Liver (tissue), 8 donors: ENCODE measurements at regions not wholly inside any gene's neighbourhood (a gene's known extent, or its start where the extent isn't known, plus 50 kb on each side); places are given as distances from the start of the nearest gene placed in this dataset.

Source experiments
- DNase-seq: peaks from one replicate; pipeline ENCODE4 v3.0.0-alpha.2; 2017; ENCODE audit warnings: low spot score
- H3K27ac ChIP-seq, 2 donors: one replicate each; pipeline ENCODE4 v1.7.0; 2013; ENCODE audit warnings: inconsistent platforms in 2 of 2, low read length in 2 of 2, control low read depth in 1 of 2, low read depth in 1 of 2, mild to moderate bottlenecking in 1 of 2
- H3K27me3 ChIP-seq, 4 donors: one replicate each; pipeline versions ENCODE4 v1.6.1 to v1.7.0; 2013; ENCODE audit warnings: low read length in 3 of 4, inconsistent platforms in 1 of 4, mild to moderate bottlenecking in 1 of 4, moderate library complexity in 1 of 4; ENCODE audit not compliant: control insufficient read depth in 4 of 4, insufficient read depth in 4 of 4
- H3K36me3 ChIP-seq, 4 donors: one replicate each; pipeline versions ENCODE4 v1.6.1 to v1.7.0; 2013; ENCODE audit warnings: low read length in 3 of 4, mild to moderate bottlenecking in 3 of 4, low read depth in 1 of 4, moderate library complexity in 1 of 4; ENCODE audit not compliant: control insufficient read depth in 4 of 4, insufficient read depth in 3 of 4
- H3K4me1 ChIP-seq, 4 donors: one replicate each; pipeline versions ENCODE4 v1.6.1 to v1.7.0; 2013; ENCODE audit warnings: low read length in 3 of 4, mild to moderate bottlenecking in 3 of 4, moderate library complexity in 1 of 4; ENCODE audit not compliant: control insufficient read depth in 4 of 4, insufficient read depth in 4 of 4
- H3K4me3 ChIP-seq, 3 donors: one replicate each; pipeline versions ENCODE4 v1.6.1 to v1.7.0; 2013; ENCODE audit warnings: low read length in 3 of 3, control low read depth in 1 of 3, low read depth in 1 of 3, mild to moderate bottlenecking in 1 of 3
- H3K9ac ChIP-seq, 2 donors: one replicate each; pipeline ENCODE4 v1.7.0; 2013; ENCODE audit warnings: low read length in 2 of 2, mild to moderate bottlenecking in 2 of 2, moderate library complexity in 2 of 2, control low read depth in 1 of 2, low read depth in 1 of 2
- H3K9me3 ChIP-seq, 4 donors: one replicate each; pipeline versions ENCODE4 v1.6.1 to v1.7.0; 2013; ENCODE audit warnings: low read length in 3 of 4; ENCODE audit not compliant: control insufficient read depth in 4 of 4
- CTCF ChIP-seq: fragments of 150-350 bp; IDR thresholded peaks from 2 replicates; pipeline ENCODE4 v1.5.1; 2017; ENCODE audit warnings: improper control_type of control experiment, low read depth, low read length; ENCODE audit not compliant: missing input control
- EGR1 ChIP-seq, 2 donors: IDR thresholded peaks; 2 replicates each; pipeline ENCODE4 v1.6.1; 2016 to 2018; ENCODE audit warnings: antibody characterized with exemption in 2 of 2, low read depth in 2 of 2
- FOXA1 ChIP-seq: IDR thresholded peaks from 2 replicates; pipeline ENCODE4 v1.6.1; 2016; ENCODE audit warnings: antibody characterized with exemption
- FOXA2 ChIP-seq: IDR thresholded peaks from 2 replicates; pipeline ENCODE4 v1.6.1; 2016; ENCODE audit warnings: antibody characterized with exemption
- GABPA ChIP-seq, 2 donors: IDR thresholded peaks in 1 of 2; conservative IDR thresholded peaks in 1 of 2; 2 replicates each; pipeline ENCODE4 v1.6.1; 2016; ENCODE audit warnings: antibody characterized with exemption in 2 of 2, mild to moderate bottlenecking in 1 of 2, moderate library complexity in 1 of 2
- HNF4A ChIP-seq, 2 donors: conservative IDR thresholded peaks; 2 replicates each; pipeline ENCODE4 v1.6.1; 2016; ENCODE audit warnings: antibody characterized with exemption in 2 of 2, mild to moderate bottlenecking in 2 of 2
- HNF4G ChIP-seq: IDR thresholded peaks from 2 replicates; pipeline ENCODE4 v1.6.1; 2016; ENCODE audit warnings: antibody characterized with exemption
- JUND ChIP-seq, 2 donors: IDR thresholded peaks; 2 replicates each; pipeline ENCODE4 v1.6.1; 2016; ENCODE audit warnings: antibody characterized with exemption in 2 of 2
- NR2F2 ChIP-seq: IDR thresholded peaks from 2 replicates; pipeline ENCODE4 v1.6.1; 2016; ENCODE audit warnings: antibody characterized with exemption
- RAD21 ChIP-seq, 2 donors: IDR thresholded peaks; 2 replicates each; pipeline ENCODE4 v1.6.1; 2016; ENCODE audit warnings: antibody characterized with exemption in 2 of 2, mild to moderate bottlenecking in 2 of 2
- RXRA ChIP-seq, 2 donors: IDR thresholded peaks; 2 replicates each; pipeline ENCODE4 v1.6.1; 2017 to 2018; ENCODE audit warnings: antibody characterized with exemption in 2 of 2, mild to moderate bottlenecking in 1 of 2
- SP1 ChIP-seq: IDR thresholded peaks from 2 replicates; pipeline ENCODE4 v1.6.1; 2018; ENCODE audit warnings: antibody characterized with exemption, mild to moderate bottlenecking
- TAF1 ChIP-seq: conservative IDR thresholded peaks from 2 replicates; pipeline ENCODE4 v1.6.1; 2016; ENCODE audit warnings: antibody characterized with exemption, mild to moderate bottlenecking
- YY1 ChIP-seq: IDR thresholded peaks from 2 replicates; pipeline ENCODE4 v1.6.1; 2016; ENCODE audit warnings: antibody characterized with exemption, mild to moderate bottlenecking
- ZBTB33 ChIP-seq: IDR thresholded peaks from 2 replicates; pipeline ENCODE4 v1.6.1; 2016; ENCODE audit warnings: antibody characterized with exemption
- WGBS: extraction: QIAGEN DNeasy Blood & Tissue Kit; methylation state at CpG from one replicate; pipeline ENCODE4 v1.1.7; 2013; 5-methylcytosine and 5-hydroxymethylcytosine counted together
- TF ChIP-seq, protein P1 (sequence below): IDR thresholded peaks from 2 replicates; pipeline ENCODE4 v1.6.1; 2016; ENCODE audit warnings: antibody characterized with exemption, mild to moderate bottlenecking
- TF ChIP-seq, protein P2 (sequence below): IDR thresholded peaks from 2 replicates; pipeline ENCODE4 v1.6.1; 2016; ENCODE audit warnings: antibody characterized with exemption
- TF ChIP-seq, protein P3 (sequence below): IDR thresholded peaks from 2 replicates; pipeline ENCODE4 v1.6.1; 2016; ENCODE audit warnings: antibody characterized with exemption
- donor health status: healthy.
- donor health status: healthy.
- donor health status: healthy.
- donor health status: healthy.
- donor health status: healthy.

GRCh38 chr3:15976524-15976923, 178.7 kb upstream of the ANKRD28 start (continued):
- TF ChIP-seq FOXA1 (no peak), GABPA (IDR thresholded peaks at IDR 0.05 in 1 of 2, conservative IDR thresholded peaks at IDR 0.05 in 1 of 2) (no peak), JUND (IDR thresholded peaks at IDR 0.05) (no peak), RXRA (IDR thresholded peaks at IDR 0.05) (no peak)

DNA sequence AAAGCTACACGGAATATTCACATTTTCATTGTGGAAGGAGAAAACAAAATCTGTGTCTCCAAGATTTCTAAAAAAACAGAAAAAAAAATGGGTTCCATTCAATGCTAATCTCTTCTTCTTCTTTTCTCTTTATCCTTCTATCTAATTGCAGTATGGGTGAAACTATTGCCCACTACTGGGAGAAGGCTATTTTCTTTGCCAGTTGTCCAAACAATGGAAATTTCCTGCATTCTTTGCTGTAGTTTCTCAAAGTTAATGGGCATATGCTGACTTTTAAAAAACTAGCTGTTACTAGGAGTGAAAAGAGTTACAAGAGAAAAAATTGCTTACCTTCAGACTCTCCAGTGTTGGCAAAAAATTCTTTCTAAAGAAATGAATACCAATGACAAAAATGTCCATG, 179.3 kb upstream of the ANKRD28 start:
- 88% methylated on average over 1 of the region's 1 CpG for WGBS
- no peak for DNase-seq
- H3K4me3 ChIP-seq = no peak overlapping the region
- H3K36me3 ChIP-seq = no peaks in the 10 kb centered on the region
- no peaks in the 10 kb centered on the region for H3K9me3 ChIP-seq
- no peaks in the 10 kb centered on the region for H3K27me3 ChIP-seq
- no peak overlapping the region for H3K27ac ChIP-seq
- TF ChIP-seq RXRA (IDR thresholded peaks at IDR 0.05) (no peak), JUND (IDR thresholded peaks at IDR 0.05) (no peak), EGR1 (IDR thresholded peaks at IDR 0.05; ENCODE audit: low read depth in 2 of 2) (no peak), SP1 (no peak), RAD21 (IDR thresholded peaks at IDR 0.05) (no peak), TAF1 (no peak), GABPA (IDR thresholded peaks at IDR 0.05 in 1 of 2, conservative IDR thresholded peaks at IDR 0.05 in 1 of 2) (no peak), HNF4G (no peak)
- TF ChIP-seq, protein P1, sequence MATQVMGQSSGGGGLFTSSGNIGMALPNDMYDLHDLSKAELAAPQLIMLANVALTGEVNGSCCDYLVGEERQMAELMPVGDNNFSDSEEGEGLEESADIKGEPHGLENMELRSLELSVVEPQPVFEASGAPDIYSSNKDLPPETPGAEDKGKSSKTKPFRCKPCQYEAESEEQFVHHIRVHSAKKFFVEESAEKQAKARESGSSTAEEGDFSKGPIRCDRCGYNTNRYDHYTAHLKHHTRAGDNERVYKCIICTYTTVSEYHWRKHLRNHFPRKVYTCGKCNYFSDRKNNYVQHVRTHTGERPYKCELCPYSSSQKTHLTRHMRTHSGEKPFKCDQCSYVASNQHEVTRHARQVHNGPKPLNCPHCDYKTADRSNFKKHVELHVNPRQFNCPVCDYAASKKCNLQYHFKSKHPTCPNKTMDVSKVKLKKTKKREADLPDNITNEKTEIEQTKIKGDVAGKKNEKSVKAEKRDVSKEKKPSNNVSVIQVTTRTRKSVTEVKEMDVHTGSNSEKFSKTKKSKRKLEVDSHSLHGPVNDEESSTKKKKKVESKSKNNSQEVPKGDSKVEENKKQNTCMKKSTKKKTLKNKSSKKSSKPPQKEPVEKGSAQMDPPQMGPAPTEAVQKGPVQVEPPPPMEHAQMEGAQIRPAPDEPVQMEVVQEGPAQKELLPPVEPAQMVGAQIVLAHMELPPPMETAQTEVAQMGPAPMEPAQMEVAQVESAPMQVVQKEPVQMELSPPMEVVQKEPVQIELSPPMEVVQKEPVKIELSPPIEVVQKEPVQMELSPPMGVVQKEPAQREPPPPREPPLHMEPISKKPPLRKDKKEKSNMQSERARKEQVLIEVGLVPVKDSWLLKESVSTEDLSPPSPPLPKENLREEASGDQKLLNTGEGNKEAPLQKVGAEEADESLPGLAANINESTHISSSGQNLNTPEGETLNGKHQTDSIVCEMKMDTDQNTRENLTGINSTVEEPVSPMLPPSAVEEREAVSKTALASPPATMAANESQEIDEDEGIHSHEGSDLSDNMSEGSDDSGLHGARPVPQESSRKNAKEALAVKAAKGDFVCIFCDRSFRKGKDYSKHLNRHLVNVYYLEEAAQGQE = no peak
- H3K4me1 ChIP-seq = no peaks in the 10 kb centered on the region
- no peak overlapping the region for H3K9ac ChIP-seq

GRCh38 chr3:15977598-15978232, 179.9 kb upstream of the ANKRD28 start:
- WGBS = 90% methylated on average over 6 of the region's 6 CpGs
- H3K4me1 ChIP-seq = no peaks in the 10 kb centered on the region
- no peak for DNase-seq
- no peak overlapping the region for H3K9ac ChIP-seq
- no peaks in the 10 kb centered on the region for H3K36me3 ChIP-seq
- no peaks in the 10 kb centered on the region for H3K9me3 ChIP-seq
- no peak overlapping the region for H3K27ac ChIP-seq
- no peaks in the 10 kb centered on the region for H3K27me3 ChIP-seq
- H3K4me3 ChIP-seq = no peak overlapping the region
- no peak for TF ChIP-seq ZBTB33
- TF ChIP-seq NR2F2 = no peak
- TF ChIP-seq HNF4A (conservative IDR thresholded peaks at IDR 0.05) = no peak
- TF ChIP-seq JUND (IDR thresholded peaks at IDR 0.05) = no peak
- TF ChIP-seq, protein P2, sequence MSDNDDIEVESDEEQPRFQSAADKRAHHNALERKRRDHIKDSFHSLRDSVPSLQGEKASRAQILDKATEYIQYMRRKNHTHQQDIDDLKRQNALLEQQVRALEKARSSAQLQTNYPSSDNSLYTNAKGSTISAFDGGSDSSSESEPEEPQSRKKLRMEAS = no peak
- TF ChIP-seq, protein P3, sequence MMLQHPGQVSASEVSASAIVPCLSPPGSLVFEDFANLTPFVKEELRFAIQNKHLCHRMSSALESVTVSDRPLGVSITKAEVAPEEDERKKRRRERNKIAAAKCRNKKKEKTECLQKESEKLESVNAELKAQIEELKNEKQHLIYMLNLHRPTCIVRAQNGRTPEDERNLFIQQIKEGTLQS = no peak
- no peak for TF ChIP-seq FOXA1
- TF ChIP-seq EGR1 (IDR thresholded peaks at IDR 0.05; ENCODE audit: low read depth in 2 of 2) = no peak
- no peak for TF ChIP-seq FOXA2
- no peak for TF ChIP-seq HNF4G
- TF ChIP-seq, protein P1 = no peak
- no peak for TF ChIP-seq RAD21 (IDR thresholded peaks at IDR 0.05)
- no peak for TF ChIP-seq YY1
- TF ChIP-seq TAF1 = no peak
- no peak for TF ChIP-seq RXRA (IDR thresholded peaks at IDR 0.05)
- TF ChIP-seq GABPA (IDR thresholded peaks at IDR 0.05 in 1 of 2, conservative IDR thresholded peaks at IDR 0.05 in 1 of 2) = no peak
- no peak for TF ChIP-seq SP1
- TF ChIP-seq CTCF = no peak
